Superior temporal gyrus (tissue), 1 donor: ENCODE measurements at regions not wholly inside any gene's neighbourhood (a gene's known extent, or its start where the extent isn't known, plus 50 kb on each side); places are given as distances from the start of the nearest gene placed in this dataset.
A peak's percentile ranks its signal among the peaks of the same experiment; 100 is the strongest.
"Not testable (repeated sequence)": the region's sequence is repeated elsewhere in the genome, so short reads cannot be mapped to it uniquely, and the experiment has no call there.

Experiments
- DNase-seq: peaks from one replicate; pipeline ENCODE4 v3.0.0-alpha.2; 2016; ENCODE audit errors: extremely low spot score

GRCh38 chr1:238465449-238465848 lies 574.7 kb upstream of the ZP4 start:
- no peak for DNase-seq

- no peak for DNase-seq
Measured at GRCh38 chr1:238458899-238459298, 568.2 kb upstream of the ZP4 start.

- no peak for DNase-seq
Measured at GRCh38 chr1:238457610-238458009, 566.9 kb upstream of the ZP4 start.

- no peak for DNase-seq
Measured at GRCh38 chr1:238451781-238452310, 561.1 kb upstream of the ZP4 start.

GRCh38 chr1:238450976-238451375 lies 560.3 kb upstream of the ZP4 start:
- no peak for DNase-seq

GRCh38 chr1:238443687-238444086 lies 553.0 kb upstream of the ZP4 start:
- DNase-seq, result no peak

- DNase-seq, result no peak
Measured at GRCh38 chr1:238439511-238439910, 548.8 kb upstream of the ZP4 start.

GRCh38 chr1:238438311-238439270 lies 547.9 kb upstream of the ZP4 start:
- DNase-seq, result no peak

GRCh38 chr1:238429703-238430102 lies 539.0 kb upstream of the ZP4 start:
- not testable (repeated sequence) for DNase-seq

- DNase-seq, result peak; percentile 40
Measured at GRCh38 chr1:238419209-238419608, 528.5 kb upstream of the ZP4 start.

- DNase-seq, result no peak
Measured at GRCh38 chr1:238409932-238410331, 519.2 kb upstream of the ZP4 start.

- DNase-seq, result no peak
Measured at GRCh38 chr1:238409191-238409850, 518.6 kb upstream of the ZP4 start.

- no peak for DNase-seq
Measured at GRCh38 chr1:238408737-238409136, 518.0 kb upstream of the ZP4 start.

GRCh38 chr1:238406098-238406860 lies 515.6 kb upstream of the ZP4 start:
- DNase-seq, result peak; percentile 89

- DNase-seq, result peak; percentile 56
Measured at GRCh38 chr1:238404921-238405320, 514.2 kb upstream of the ZP4 start.

GRCh38 chr1:238404481-238404880 lies 513.8 kb upstream of the ZP4 start:
- peak; percentile 52 for DNase-seq

GRCh38 chr1:238401144-238401543 lies 510.4 kb upstream of the ZP4 start:
- DNase-seq, result no peak

- DNase-seq, result no peak
Measured at GRCh38 chr1:238399558-238399957, 508.8 kb upstream of the ZP4 start.

GRCh38 chr1:238396140-238396539 lies 505.4 kb upstream of the ZP4 start:
- DNase-seq, result no peak

GRCh38 chr1:238384381-238384780 lies 493.7 kb upstream of the ZP4 start:
- DNase-seq, result no peak

GRCh38 chr1:238380167-238380566 lies 489.4 kb upstream of the ZP4 start:
- no peak for DNase-seq

- not testable (repeated sequence) for DNase-seq
Measured at GRCh38 chr1:238379446-238379845, 488.7 kb upstream of the ZP4 start.
